GM19463 (cell line): ENCODE measurements at regions not wholly inside any gene's neighbourhood (a gene's known extent, or its start where the extent isn't known, plus 50 kb on each side); places are given as distances from the start of the nearest gene placed in this dataset.
"Not testable (repeated sequence)": the region's sequence is repeated elsewhere in the genome, so short reads cannot be mapped to it uniquely, and the experiment has no call there.

Experiments
- ATAC-seq: cut with Tn5 transposase; IDR thresholded peaks from one replicate; pipeline ENCODE4 v1.9.1; 2021; ENCODE audit warnings: mild to moderate bottlenecking, moderate library complexity; ENCODE audit not compliant: unreplicated experiment

- ATAC-seq, result no peak
These were observed 103.8 kb upstream of the UBE2E1 start for GRCh38 chr3:23701716-23702597.

- ATAC-seq, result no peak
These were observed 101.5 kb upstream of the UBE2E1 start for GRCh38 chr3:23704298-23704697.

GRCh38 chr3:23706111-23706510 lies 99.6 kb upstream of the UBE2E1 start:
- no peak for ATAC-seq

- ATAC-seq, result no peak
These were observed 95.8 kb upstream of the UBE2E1 start for GRCh38 chr3:23709987-23710386.

GRCh38 chr3:23710555-23710954 lies 95.2 kb upstream of the UBE2E1 start:
- no peak for ATAC-seq

GRCh38 chr3:23711916-23712494 lies 93.8 kb upstream of the UBE2E1 start:
- peak; percentile 95 for ATAC-seq

GRCh38 chr3:23712656-23713559 lies 92.8 kb upstream of the UBE2E1 start:
- no peak for ATAC-seq

- no peak for ATAC-seq
These were observed 92.1 kb upstream of the UBE2E1 start for GRCh38 chr3:23713641-23714040.

GRCh38 chr3:23720059-23720458 lies 85.7 kb upstream of the UBE2E1 start:
- no peak for ATAC-seq

- ATAC-seq, result no peak
These were observed 84.9 kb upstream of the UBE2E1 start for GRCh38 chr3:23720885-23721284.

- ATAC-seq, result no peak
These were observed 82.6 kb upstream of the UBE2E1 start for GRCh38 chr3:23723141-23723540.

- ATAC-seq, result no peak
These were observed 81.8 kb upstream of the UBE2E1 start for GRCh38 chr3:23723930-23724329.

- peak; percentile 73 for ATAC-seq
These were observed 78.8 kb upstream of the UBE2E1 start for GRCh38 chr3:23726811-23727548.

- ATAC-seq, result no peak
These were observed 77.1 kb upstream of the UBE2E1 start for GRCh38 chr3:23728601-23729117.

- not testable (repeated sequence) for ATAC-seq
These were observed 76.4 kb upstream of the UBE2E1 start for GRCh38 chr3:23729362-23729761.

- no peak for ATAC-seq
These were observed 71.3 kb upstream of the UBE2E1 start for GRCh38 chr3:23734481-23734880.

- ATAC-seq, result no peak
These were observed 70.7 kb upstream of the UBE2E1 start for GRCh38 chr3:23735062-23735461.

GRCh38 chr3:23735535-23736326 lies 70.0 kb upstream of the UBE2E1 start:
- no peak for ATAC-seq

- ATAC-seq, result no peak
These were observed 66.8 kb upstream of the UBE2E1 start for GRCh38 chr3:23738944-23739343.

- ATAC-seq, result no peak
These were observed 66.2 kb upstream of the UBE2E1 start for GRCh38 chr3:23739536-23739935.
